ENCODE measurements at regions not wholly inside any gene's neighbourhood (a gene's known extent, or its start where the extent isn't known, plus 50 kb on each side); places are given as distances from the start of the nearest gene placed in this dataset.
"Not testable (repeated sequence)": the region's sequence is repeated elsewhere in the genome, so short reads cannot be mapped to it uniquely, and the experiment has no call there.

GRCh38 chr21:10331134-10331533, 190.2 kb upstream of the TPTE start:
- TF ChIP-seq, protein P1, sequence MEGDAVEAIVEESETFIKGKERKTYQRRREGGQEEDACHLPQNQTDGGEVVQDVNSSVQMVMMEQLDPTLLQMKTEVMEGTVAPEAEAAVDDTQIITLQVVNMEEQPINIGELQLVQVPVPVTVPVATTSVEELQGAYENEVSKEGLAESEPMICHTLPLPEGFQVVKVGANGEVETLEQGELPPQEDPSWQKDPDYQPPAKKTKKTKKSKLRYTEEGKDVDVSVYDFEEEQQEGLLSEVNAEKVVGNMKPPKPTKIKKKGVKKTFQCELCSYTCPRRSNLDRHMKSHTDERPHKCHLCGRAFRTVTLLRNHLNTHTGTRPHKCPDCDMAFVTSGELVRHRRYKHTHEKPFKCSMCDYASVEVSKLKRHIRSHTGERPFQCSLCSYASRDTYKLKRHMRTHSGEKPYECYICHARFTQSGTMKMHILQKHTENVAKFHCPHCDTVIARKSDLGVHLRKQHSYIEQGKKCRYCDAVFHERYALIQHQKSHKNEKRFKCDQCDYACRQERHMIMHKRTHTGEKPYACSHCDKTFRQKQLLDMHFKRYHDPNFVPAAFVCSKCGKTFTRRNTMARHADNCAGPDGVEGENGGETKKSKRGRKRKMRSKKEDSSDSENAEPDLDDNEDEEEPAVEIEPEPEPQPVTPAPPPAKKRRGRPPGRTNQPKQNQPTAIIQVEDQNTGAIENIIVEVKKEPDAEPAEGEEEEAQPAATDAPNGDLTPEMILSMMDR (IDR thresholded peaks at IDR 0.05; ENCODE audit: insufficient read depth, low read depth, low read length) = not testable (repeated sequence)
- TF ChIP-seq EZH2 (IDR thresholded peaks at IDR 0.05; ENCODE audit: insufficient read depth, low read length) = not testable (repeated sequence)

Measured in astrocyte (in vitro differentiated cells and primary cell).